OCI-LY1 (cell line): ENCODE measurements at regions not wholly inside any gene's neighbourhood (a gene's known extent, or its start where the extent isn't known, plus 50 kb on each side); places are given as distances from the start of the nearest gene placed in this dataset.

Source experiments
- H2AFZ ChIP-seq: fragments of 200-600 bp; sonication (generic), shearing (Covaris generic); 2 replicates; pipeline ENCODE4 v1.6.0; 2014; ENCODE audit warnings: antibody characterized with exemption, mild to moderate bottlenecking, low read length
- H3F3A ChIP-seq: fragments of 200-600 bp; sonication (generic), shearing (Covaris generic); 2 replicates; pipeline ENCODE4 v1.6.0; 2014; ENCODE audit warnings: mild to moderate bottlenecking, antibody characterized with exemption, low read length, moderate library complexity; ENCODE audit not compliant: insufficient read depth
- H3K27ac ChIP-seq: fragments of 200-600 bp; sonication (generic); 2 replicates; pipeline ENCODE4 v1.5.1; 2014; ENCODE audit warnings: low read length, mixed run types, mild to moderate bottlenecking, low read depth; ENCODE audit not compliant: poor library complexity, severe bottlenecking
- H3K27me3 ChIP-seq: fragments of 200-600 bp; sonication (generic); 2 replicates; pipeline ENCODE4 v1.6.0; 2014; ENCODE audit warnings: antibody characterized with exemption, mild to moderate bottlenecking, low read length, moderate library complexity; ENCODE audit not compliant: insufficient read depth
- H3K36me3 ChIP-seq: fragments of 200-600 bp; sonication (generic); 2 replicates; pipeline ENCODE4 v1.6.1; 2014; ENCODE audit warnings: mild to moderate bottlenecking, antibody characterized with exemption, low read length, moderate library complexity, mixed read lengths; ENCODE audit not compliant: insufficient read depth
- H3K4me1 ChIP-seq: fragments of 200-600 bp; sonication (generic); 2 replicates; pipeline ENCODE4 v1.5.1; 2014; ENCODE audit warnings: mild to moderate bottlenecking, low read length, moderate library complexity; ENCODE audit not compliant: insufficient read depth, severe bottlenecking
- H3K4me2 ChIP-seq: fragments of 200-600 bp; sonication (generic), shearing (Covaris generic); 2 replicates; pipeline ENCODE4 v1.6.1; 2014; ENCODE audit warnings: low read length
- H3K4me3 ChIP-seq: fragments of 200-600 bp; sonication (generic); 2 replicates; pipeline ENCODE4 v1.5.1; 2014; ENCODE audit warnings: low read length, low read depth, mild to moderate bottlenecking, mixed read lengths; ENCODE audit not compliant: poor library complexity, severe bottlenecking
- H3K79me2 ChIP-seq: fragments of 200-600 bp; shearing (Covaris generic); 2 replicates; pipeline ENCODE4 v1.6.1; 2016; ENCODE audit warnings: mixed run types, low read length, mixed read lengths; ENCODE audit not compliant: insufficient read depth
- H3K9ac ChIP-seq: fragments of 200-600 bp; sonication (generic), shearing (Covaris generic); 2 replicates; pipeline ENCODE4 v1.6.1; 2014; ENCODE audit warnings: mild to moderate bottlenecking, low read length, mixed read lengths
- H3K9me2 ChIP-seq: fragments of 200-600 bp; sonication (generic), shearing (Covaris generic); 2 replicates; pipeline ENCODE4 v1.6.1; 2014; ENCODE audit warnings: low read depth, mild to moderate bottlenecking, low read length, mixed read lengths
- H3K9me3 ChIP-seq: fragments of 200-600 bp; shearing (Covaris generic); 2 replicates; pipeline ENCODE4 v1.6.1; 2014; ENCODE audit warnings: low read length, mixed read lengths
- H4K20me1 ChIP-seq: fragments of 200-600 bp; sonication (generic), shearing (Covaris generic); 2 replicates; pipeline ENCODE4 v1.6.0; 2016; ENCODE audit warnings: mild to moderate bottlenecking, low read length; ENCODE audit not compliant: insufficient read depth
- CTCF ChIP-seq: fragments of 200-600 bp; sonication (generic), shearing (Covaris generic); IDR thresholded peaks from 2 replicates; pipeline ENCODE4 v1.5.1; 2017; ENCODE audit warnings: mild to moderate bottlenecking, antibody characterized with exemption, low read length, moderate library complexity, mixed read lengths
- EZH2 ChIP-seq: fragments of 200-600 bp; sonication (generic), shearing (Covaris generic); IDR thresholded peaks from 2 replicates; pipeline ENCODE4 v1.8.0; 2017; ENCODE audit warnings: borderline replicate concordance, mixed run types, mild to moderate bottlenecking, antibody characterized with exemption, low read length, moderate library complexity, mixed read lengths

GRCh38 chr11:32187111-32187510 is 96.2 kb downstream of the RCN1 start:
- Histone ChIP-seq H3K27ac (no peak overlapping the region), H3K9me2 (no peaks in the 10 kb centered on the region), H3K4me1 (no peaks in the 10 kb centered on the region), H3K4me2 (no peak overlapping the region), H4K20me1 (no peaks in the 10 kb centered on the region), H2AFZ (no peak overlapping the region), H3K9ac (no peak overlapping the region), H3K27me3 (no peaks in the 10 kb centered on the region), H3K4me3 (no peak overlapping the region), H3F3A (no peaks in the 10 kb centered on the region), H3K36me3 (no peaks in the 10 kb centered on the region), H3K9me3 (no peaks in the 10 kb centered on the region), H3K79me2 (no peaks in the 10 kb centered on the region)
- TF ChIP-seq EZH2, result no peak

- no peak overlapping the region for H3K4me3 ChIP-seq
- peak; percentile 18; the same call in 1 of the 2 replicates for TF ChIP-seq CTCF
- no peak for TF ChIP-seq EZH2
- no peak overlapping the region for H3K4me2 ChIP-seq
- H4K20me1 ChIP-seq, result no peaks in the 10 kb centered on the region
- H3F3A ChIP-seq, result no peaks in the 10 kb centered on the region
- H3K9ac ChIP-seq, result no peak overlapping the region
- H3K9me3 ChIP-seq, result no peaks in the 10 kb centered on the region
- no peaks in the 10 kb centered on the region for H3K36me3 ChIP-seq
- no peaks in the 10 kb centered on the region for H3K79me2 ChIP-seq
- H3K27ac ChIP-seq, result no peak overlapping the region
- no peak overlapping the region for H2AFZ ChIP-seq
- no peaks in the 10 kb centered on the region for H3K9me2 ChIP-seq
- H3K27me3 ChIP-seq, result no peaks in the 10 kb centered on the region
- no peaks in the 10 kb centered on the region for H3K4me1 ChIP-seq
Observed at GRCh38 chr11:32188785-32189184, 97.9 kb downstream of the RCN1 start.

GRCh38 chr11:32196137-32196536 is 105.3 kb downstream of the RCN1 start:
- H3K9me3 ChIP-seq, result no peaks in the 10 kb centered on the region
- no peaks in the 10 kb centered on the region for H3K27me3 ChIP-seq

More at GRCh38 chr11:32196137-32196536, 105.3 kb downstream of the RCN1 start:
- Histone ChIP-seq H3K36me3 (no peaks in the 10 kb centered on the region), H3K4me2 (no peak overlapping the region), H3K79me2 (no peaks in the 10 kb centered on the region), H3K4me3 (no peak overlapping the region), H3K4me1 (no peaks in the 10 kb centered on the region), H3K27ac (no peak overlapping the region), H4K20me1 (no peaks in the 10 kb centered on the region), H3F3A (no peaks in the 10 kb centered on the region), H2AFZ (no peak overlapping the region), H3K9ac (no peak overlapping the region), H3K9me2 (no peaks in the 10 kb centered on the region)
- TF ChIP-seq CTCF, result no peak
- TF ChIP-seq EZH2, result no peak
